HG03064 (cell line): ENCODE measurements at regions not wholly inside any gene's neighbourhood (a gene's known extent, or its start where the extent isn't known, plus 50 kb on each side); places are given as distances from the start of the nearest gene placed in this dataset.

Experiments
- ATAC-seq: cut with Tn5 transposase; IDR thresholded peaks from one replicate; pipeline ENCODE4 v1.9.1; 2021; ENCODE audit warnings: low read depth; ENCODE audit not compliant: unreplicated experiment

DNA sequence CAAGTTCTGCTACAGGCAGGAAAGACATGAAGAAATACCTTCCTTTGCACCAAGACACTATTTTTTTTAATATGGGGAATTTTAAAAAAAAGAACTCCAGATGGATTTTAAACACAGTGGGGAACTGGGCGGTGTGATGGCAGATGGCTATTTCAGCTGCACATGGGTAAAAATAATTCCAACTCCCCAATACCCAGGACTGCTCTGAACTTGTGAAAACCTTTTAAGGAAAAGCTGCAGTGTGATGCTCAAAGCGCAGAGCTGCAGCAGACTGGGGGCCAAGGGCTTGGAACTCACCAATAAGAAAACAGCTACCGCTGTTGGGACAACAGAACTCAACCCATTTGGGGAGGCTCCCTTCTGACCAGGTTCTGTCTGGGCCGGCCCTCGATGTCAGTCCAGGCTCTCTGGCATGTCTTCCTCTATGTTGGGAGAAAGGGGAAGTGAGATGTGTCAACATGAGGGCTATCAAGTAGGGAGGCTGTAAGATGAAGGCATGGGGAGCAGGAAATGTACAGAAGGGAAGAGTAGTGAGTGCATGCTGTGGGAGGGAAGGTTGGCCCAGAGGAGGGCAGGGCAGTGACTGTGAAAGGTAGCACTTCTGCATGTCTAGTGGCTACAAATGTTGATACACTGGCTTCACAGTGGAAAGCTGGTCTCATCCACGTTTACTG lies 64.0 kb upstream of the SLC14A2 start:
- no peak for ATAC-seq

DNA sequence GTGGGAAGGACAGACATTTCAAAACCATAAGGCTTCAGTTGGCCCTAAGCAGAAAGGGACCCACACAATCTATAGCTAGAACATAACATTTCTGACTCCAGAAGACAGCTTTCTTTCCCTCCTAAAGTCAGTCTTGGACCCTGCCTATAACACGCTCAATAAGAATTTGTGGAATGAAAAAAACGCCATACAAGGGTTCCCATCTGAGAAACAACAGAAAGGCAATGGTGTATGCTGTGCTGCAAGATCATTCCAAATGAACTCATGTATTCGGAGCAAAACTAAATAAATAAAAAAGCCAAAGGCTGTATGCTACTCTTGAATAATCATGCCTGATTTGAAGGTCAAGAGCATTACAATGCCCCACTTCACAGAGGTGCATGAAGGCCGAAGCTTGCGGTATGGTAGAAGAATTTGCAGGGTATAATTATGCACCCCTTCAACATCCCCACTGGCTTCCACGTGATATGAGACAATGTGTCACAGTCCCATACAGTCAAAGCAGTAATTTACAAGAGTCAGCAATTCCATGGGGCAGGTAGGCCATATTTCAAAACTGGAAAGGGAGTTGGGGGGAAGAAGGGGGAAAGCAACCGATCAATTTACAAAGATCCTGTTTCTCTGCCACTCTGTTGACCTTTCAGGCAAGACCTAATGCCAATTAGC lies 61.4 kb upstream of the SLC14A2 start:
- no peak for ATAC-seq

DNA sequence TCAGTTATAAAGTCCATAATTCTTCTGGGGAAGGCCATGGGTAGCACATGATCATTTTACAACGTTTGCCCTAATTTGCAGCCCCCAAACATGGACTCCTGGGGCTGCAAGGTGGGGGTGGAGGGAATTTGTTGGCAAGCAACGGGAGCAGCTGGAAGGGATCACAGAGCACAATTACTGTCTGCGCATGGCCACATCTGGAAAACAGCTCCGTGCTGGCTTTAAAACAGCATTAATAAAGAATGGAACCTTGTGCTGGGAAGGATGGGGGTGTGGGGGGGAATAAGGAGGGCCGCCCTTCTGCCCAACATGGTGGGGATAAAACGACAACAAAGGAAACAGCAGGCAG lies 60.9 kb upstream of the SLC14A2 start:
- ATAC-seq = no peak

DNA sequence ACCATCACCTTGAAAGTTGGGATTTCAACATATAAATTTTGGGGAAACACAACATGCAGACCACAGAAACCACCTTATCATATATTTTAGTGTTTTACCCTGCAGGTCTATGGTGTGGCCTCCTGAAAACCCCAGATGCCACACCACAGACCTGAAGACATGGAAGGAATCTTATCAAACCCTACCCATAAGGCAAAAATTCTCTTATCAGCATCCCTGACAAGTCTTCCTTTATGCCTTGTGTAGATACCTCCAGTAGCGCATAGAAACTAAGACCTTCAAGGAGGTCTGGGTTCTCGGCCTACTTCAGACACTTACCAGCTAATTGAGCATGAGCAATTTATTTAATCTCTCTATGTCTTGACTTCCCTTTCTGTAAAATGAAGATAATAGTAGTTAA lies 59.1 kb upstream of the SLC14A2 start:
- no peak for ATAC-seq

DNA sequence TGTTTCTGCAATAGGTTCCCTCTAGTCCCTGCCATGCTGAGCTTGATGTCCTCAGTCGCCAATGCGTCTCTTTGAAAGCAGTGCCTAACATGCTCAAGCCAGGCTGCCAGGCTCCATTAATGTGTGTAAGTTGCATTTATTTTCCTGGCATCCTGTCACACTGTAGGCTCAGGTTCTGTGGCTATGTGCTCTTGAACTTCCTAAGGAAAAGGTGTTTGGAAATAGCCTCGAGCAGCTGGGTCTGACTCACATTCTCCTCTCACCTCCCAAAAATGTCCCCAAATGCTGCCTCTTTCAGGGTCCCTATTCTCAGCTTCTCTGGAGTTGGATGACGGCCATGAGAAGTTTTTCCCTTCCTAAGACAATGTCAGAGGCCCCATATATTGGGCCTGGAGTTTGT lies 58.0 kb upstream of the SLC14A2 start:
- ATAC-seq = no peak

DNA sequence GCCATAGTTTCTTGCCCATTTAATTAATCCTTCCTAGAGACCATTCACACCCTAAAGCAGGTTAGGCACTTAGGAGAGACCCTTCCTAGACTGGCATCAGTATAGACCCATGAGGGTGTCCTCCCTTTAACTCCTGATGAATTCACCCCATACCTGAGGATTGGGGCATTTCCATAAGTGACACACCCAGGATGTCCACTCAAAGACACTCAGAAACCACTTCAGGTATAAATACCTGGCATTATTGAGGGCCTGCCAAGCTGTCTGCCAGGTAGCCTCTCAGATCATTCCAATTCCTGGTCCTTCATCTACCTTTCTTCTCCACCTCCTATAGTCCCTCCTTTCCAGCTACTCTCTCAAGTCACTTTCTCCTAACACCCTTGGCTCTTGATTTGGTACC lies 57.5 kb upstream of the SLC14A2 start:
- ATAC-seq = no peak

DNA sequence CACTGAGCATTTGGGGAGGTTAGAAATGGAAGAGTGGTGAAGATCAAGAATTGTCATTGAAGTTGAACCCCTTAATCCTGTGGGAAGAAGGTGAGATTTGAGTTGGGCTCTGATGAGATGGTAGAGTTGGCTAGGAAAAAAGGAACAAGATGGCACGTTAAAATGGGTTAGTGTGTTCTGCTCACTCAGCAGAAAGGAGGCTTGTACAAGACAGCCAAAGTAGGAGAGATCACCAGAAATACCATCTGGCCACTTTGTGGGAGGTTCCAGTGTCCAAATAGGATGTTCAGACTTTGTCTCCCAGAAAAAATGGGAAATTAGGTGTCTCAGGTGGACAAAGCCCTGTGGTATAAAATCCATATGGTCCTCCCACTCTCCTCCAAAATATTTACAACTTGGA lies 56.0 kb upstream of the SLC14A2 start:
- no peak for ATAC-seq

DNA sequence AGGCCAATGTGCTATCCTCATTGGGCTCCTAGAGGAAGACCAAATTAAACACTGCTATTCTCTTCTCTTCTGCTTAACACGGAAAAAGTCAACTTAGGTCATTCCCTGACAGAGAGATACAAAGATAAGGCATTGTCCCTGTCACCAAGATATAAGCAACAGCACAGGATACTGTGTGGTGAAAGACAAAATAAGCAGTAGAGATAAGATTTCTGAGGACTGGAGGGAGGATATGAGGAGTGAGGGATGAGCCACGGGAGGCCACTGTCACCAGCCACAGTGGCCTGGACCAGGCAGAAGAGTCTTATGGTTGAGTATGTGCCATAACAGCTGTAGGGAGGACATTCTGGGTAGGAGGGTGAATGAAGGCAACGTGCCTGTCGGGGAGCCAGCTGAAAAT lies 54.4 kb upstream of the SLC14A2 start:
- no peak for ATAC-seq

DNA sequence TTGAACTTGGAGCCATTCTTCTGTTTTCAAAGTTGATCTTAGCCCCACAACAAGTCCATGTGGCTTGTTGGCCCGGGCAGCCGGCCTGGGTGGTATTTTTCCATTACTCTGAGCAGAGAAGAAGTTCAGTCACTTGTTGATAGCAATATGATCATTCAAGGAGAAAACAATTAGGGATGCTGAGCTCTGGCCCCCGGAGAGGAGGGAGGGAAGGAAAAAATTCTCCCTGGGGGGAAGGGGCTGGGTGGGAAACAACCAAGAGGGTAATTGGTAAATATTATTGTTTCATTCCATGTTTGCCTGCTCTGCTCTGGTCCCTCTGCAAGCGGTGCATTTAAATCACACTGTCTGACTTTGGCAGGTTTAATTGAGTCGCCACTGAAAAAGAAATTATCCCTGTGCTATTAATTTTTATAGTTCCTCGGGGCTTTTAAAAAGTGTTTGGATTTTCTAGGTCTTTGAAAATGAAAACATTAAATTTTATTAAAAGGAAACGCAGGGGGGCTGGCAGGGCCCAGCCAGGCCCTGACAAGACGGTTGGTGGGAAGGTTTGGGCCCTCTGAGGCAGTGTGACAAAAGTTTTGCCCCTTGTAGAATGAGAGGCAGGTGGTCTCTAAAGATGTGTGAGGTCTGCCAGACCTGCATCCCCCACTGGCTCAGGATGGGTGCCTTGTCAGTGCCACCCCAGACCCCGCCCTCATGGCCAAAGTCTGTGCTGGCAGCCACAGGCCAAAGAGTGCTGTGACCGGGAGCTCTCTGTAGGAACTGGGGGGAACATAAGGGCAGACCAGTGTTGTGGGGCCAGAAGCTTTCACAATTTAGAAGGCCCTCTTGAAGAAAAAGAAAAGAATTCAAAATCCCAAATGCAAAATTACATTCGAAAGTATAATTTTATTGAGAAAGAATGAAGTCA lies 52.5 kb upstream of the SLC14A2 start:
- no peak for ATAC-seq

DNA sequence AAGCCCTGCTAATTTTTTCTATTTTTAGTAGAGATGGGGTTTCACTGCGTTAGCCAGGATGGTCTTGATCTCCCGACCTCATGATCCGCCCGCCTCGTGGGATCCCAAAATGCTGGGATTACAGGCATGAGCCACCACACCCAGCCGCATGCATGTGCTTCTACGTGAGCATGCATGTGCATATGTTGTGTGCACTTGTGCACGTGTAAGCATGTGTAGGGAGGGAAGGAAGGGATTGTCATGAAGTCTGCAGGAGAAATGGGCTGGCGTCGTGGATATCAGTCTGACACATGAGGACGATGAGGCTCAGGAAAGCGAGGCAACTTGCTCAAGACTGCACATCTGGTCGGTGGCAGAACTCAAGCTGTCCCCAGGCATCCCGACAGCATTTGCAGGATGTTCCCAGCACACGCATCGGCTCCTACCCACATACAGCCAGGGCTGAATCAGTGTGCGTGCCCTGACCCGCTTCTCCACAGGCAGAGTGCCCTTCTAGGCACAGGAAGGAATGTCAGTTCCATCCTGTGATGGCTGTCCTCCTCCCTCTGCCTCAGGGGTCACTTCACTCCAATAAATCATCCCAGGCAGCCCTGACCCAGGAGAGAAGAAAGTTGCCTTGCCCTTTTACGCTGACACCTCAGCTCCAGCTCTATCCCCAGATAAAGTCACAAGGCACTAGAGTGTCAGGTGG lies 49.9 kb upstream of the SLC14A2 start:
- ATAC-seq = no peak
